Kidney (tissue), 10 donors: ENCODE measurements at regions not wholly inside any gene's neighbourhood (a gene's known extent, or its start where the extent isn't known, plus 50 kb on each side); places are given as distances from the start of the nearest gene placed in this dataset.
"Not testable (repeated sequence)": the region's sequence is repeated elsewhere in the genome, so short reads cannot be mapped to it uniquely, and the experiment has no call there.

Source experiments
- DNase-seq, 5 donors: peaks; one replicate each; pipeline ENCODE4 v3.0.0-alpha.2; 2013 to 2020
- FAIRE-seq: peaks from 2 replicates; lab custom pipeline; 2012; peaks lifted over from hg19 to GRCh38; lab: Jason Lieb, UNC
- H3K27ac ChIP-seq, 2 donors: one replicate each; pipeline ENCODE4 v1.7.0; 2013; ENCODE audit warnings: low read depth in 2 of 2, low read length in 2 of 2, inconsistent platforms in 1 of 2
- H3K27me3 ChIP-seq: one replicate; pipeline ENCODE4 v1.7.1; 2013; ENCODE audit warnings: low read length, inconsistent platforms; ENCODE audit not compliant: control insufficient read depth, insufficient read depth
- H3K36me3 ChIP-seq, 3 donors: one replicate each; pipeline versions ENCODE4 v1.7.0 to v1.7.1; 2013; ENCODE audit warnings: low read length in 3 of 3, control low read depth in 1 of 3, inconsistent platforms in 1 of 3; ENCODE audit not compliant: insufficient read depth in 3 of 3, control insufficient read depth in 2 of 3
- H3K4me1 ChIP-seq, 3 donors: one replicate each; pipeline versions ENCODE4 v1.7.0 to v1.7.1; 2013; ENCODE audit warnings: low read length in 3 of 3, inconsistent platforms in 1 of 3, low read depth in 1 of 3; ENCODE audit not compliant: control insufficient read depth in 2 of 3, insufficient read depth in 2 of 3
- H3K4me3 ChIP-seq, 3 donors: one replicate each; pipeline versions ENCODE4 v1.7.0 to v1.8.1; 2013; ENCODE audit warnings: low read length in 3 of 3, control low read depth in 1 of 3, inconsistent platforms in 1 of 3
- H3K9ac ChIP-seq, 3 donors: one replicate each; pipeline versions ENCODE4 v1.7.0 to v1.7.1; 2013; ENCODE audit warnings: low read length in 3 of 3, control low read depth in 1 of 3, inconsistent platforms in 1 of 3
- H3K9me3 ChIP-seq, 3 donors: one replicate each; pipeline versions ENCODE4 v1.7.0 to v1.7.1; 2013; ENCODE audit warnings: low read length in 3 of 3, control low read depth in 1 of 3, inconsistent platforms in 1 of 3; ENCODE audit not compliant: control insufficient read depth in 2 of 3, insufficient read depth in 1 of 3
- intact Hi-C: fragments of 100-400 bp; cut with DNase I; formaldehyde crosslinking; loops from one replicate; pipeline ENCODE4 v1.11.1; 2022
- donor health status: control.
- donor health status: control.
- donor health status: DM: yes; HTN: yes; CAD: no.
- donor health status: Normal renal cell carcinoma (clear cell type).

DNA sequence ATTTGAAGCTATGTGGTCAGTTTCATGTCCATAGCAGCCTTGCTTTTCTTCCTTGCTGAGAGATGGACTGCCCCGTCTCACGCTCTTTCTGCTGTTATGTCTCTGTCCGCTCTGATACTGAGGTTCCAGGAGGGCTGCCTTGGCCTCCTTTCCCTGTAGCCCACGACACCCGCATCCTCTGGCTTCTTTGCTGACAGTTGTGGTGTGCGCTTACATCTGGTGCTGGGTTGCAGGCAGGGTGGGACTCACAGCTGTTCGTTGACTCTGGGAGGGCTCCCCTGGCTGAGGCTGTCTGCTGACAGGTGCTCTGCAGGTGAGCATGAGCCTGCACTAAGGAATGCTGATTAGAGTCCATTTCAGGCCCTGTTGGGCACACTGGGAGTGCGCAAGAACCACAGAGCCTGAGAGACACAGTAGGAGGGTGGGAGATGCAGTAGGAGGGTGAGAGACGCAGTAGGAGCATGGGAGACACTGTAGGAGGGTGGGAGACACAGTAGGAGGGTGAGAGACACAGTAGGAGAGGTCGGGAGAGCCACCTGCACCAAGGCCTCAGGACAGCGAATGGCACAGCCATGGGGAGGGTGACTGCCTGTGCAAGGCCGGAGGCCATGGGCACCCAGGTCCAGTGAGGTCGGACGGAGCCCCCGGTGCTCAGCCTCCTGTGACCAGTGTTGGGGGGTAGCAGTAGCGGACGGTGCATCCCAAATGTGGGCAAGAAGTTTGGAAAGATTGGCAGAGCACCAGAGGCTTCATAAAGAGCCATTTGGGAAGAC lies 71.5 kb downstream of the NPIPB11 start:
- intact Hi-C loops, DNase-seq, FAIRE-seq, H3K4me1 ChIP-seq, H3K27ac ChIP-seq, H3K9ac ChIP-seq, H3K4me3 ChIP-seq, H3K36me3 ChIP-seq, H3K9me3 ChIP-seq, H3K27me3 ChIP-seq: not testable (repeated sequence)

GRCh38 chr16:29333492-29334097 lies 72.9 kb downstream of the NPIPB11 start:
- H3K36me3 ChIP-seq, H3K27ac ChIP-seq, FAIRE-seq, DNase-seq, intact Hi-C loops, H3K4me3 ChIP-seq, H3K4me1 ChIP-seq, H3K27me3 ChIP-seq, H3K9ac ChIP-seq, H3K9me3 ChIP-seq: not testable (repeated sequence)

DNA sequence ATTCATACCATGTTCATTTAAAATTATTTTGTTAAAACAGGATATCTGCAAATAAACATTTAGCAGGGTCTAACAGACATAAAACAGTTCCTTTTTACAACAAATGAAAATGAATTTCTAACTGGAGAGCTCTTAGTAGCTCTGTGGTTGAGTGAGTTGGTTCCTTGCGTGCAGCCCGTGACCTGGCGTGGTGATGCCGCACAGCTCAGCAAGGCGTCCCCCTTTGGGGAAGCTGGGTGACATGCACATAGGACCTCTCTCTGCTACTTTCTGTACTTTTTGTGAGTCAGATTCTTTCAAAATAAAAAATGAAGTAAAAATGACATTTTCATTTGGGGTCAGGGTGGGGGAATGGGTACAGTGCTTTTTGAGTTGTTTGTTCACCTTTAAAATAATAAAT lies 75.9 kb downstream of the NPIPB11 start:
- intact Hi-C loops, FAIRE-seq, H3K4me3 ChIP-seq, H3K4me1 ChIP-seq, H3K9me3 ChIP-seq, H3K9ac ChIP-seq, H3K36me3 ChIP-seq, H3K27me3 ChIP-seq, H3K27ac ChIP-seq, DNase-seq: not testable (repeated sequence)

- H3K27me3 ChIP-seq, DNase-seq, H3K9ac ChIP-seq, H3K27ac ChIP-seq, H3K36me3 ChIP-seq, intact Hi-C loops, H3K9me3 ChIP-seq, FAIRE-seq, H3K4me1 ChIP-seq, H3K4me3 ChIP-seq: not testable (repeated sequence)
Observed at GRCh38 chr16:29328528-29328927, 78.0 kb downstream of the NPIPB11 start.

DNA sequence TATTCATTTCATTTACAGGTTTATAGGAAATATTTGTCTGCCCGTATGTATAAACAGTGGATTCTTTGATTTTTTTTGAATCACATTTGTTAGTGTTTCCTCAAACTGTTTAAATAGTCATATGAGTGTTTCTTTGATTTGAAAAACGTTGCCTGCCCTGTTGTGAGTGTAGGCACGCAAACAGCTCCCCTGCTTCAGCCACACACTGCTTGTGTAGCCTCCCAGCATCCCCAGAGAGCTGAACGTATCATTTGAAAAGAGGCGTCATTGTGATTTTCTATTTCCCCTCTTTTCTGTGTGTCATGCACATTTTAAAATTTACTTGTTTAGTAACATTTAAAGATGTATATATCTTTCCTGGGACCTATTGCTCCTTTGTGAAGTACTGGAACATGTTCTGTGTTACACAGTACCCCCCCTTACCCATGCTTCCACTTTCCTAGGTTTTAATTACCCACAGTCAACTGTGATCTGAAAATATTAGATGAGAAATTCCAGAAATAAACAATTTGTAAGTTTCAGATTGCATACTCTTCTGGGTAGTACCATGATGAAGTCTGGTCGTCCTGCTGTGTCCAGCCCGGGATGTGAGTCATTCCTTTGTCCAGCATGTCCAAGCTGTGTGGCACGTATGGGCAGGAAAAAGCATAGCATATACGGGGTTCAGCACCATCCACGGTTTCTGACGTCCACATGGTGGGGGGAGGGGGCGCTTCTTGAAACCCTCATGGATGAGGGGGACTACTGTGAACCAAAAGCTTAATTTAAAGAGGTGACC lies 78.7 kb downstream of the NPIPB11 start:
- H3K27me3 ChIP-seq, DNase-seq, H3K27ac ChIP-seq, H3K9ac ChIP-seq, H3K4me3 ChIP-seq, H3K4me1 ChIP-seq, H3K36me3 ChIP-seq, intact Hi-C loops, H3K9me3 ChIP-seq, FAIRE-seq: not testable (repeated sequence)

GRCh38 chr16:29326164-29327125 lies 80.1 kb downstream of the NPIPB11 start:
- H3K9ac ChIP-seq, H3K4me3 ChIP-seq, FAIRE-seq, DNase-seq, H3K9me3 ChIP-seq, intact Hi-C loops, H3K36me3 ChIP-seq, H3K27me3 ChIP-seq, H3K27ac ChIP-seq, H3K4me1 ChIP-seq: not testable (repeated sequence)

GRCh38 chr16:29323725-29324124 lies 82.8 kb downstream of the NPIPB11 start:
- H3K4me3 ChIP-seq, H3K27ac ChIP-seq, H3K9me3 ChIP-seq, H3K4me1 ChIP-seq, FAIRE-seq, H3K27me3 ChIP-seq, H3K36me3 ChIP-seq, DNase-seq, H3K9ac ChIP-seq, intact Hi-C loops: not testable (repeated sequence)
